CD14-positive monocyte (primary cell): ENCODE measurements at regions not wholly inside any gene's neighbourhood (a gene's known extent, or its start where the extent isn't known, plus 50 kb on each side); places are given as distances from the start of the nearest gene placed in this dataset.
"Not testable (repeated sequence)": the region's sequence is repeated elsewhere in the genome, so short reads cannot be mapped to it uniquely, and the experiment has no call there.

Experiments
- DNase-seq, 3 donors: peaks; one replicate each; pipeline ENCODE4 v3.0.0-alpha.2; 2011 to 2022
- H2AFZ ChIP-seq: 2 replicates; pipeline ENCODE4 v1.6.0; 2012; ENCODE audit warnings: mild to moderate bottlenecking, low read depth, low read length, inconsistent platforms; ENCODE audit not compliant: insufficient read depth, poor library complexity, severe bottlenecking
- H3K27ac ChIP-seq, 2 donors: 1 replicate in 1 of 2; 2 replicates in 1 of 2; pipeline ENCODE4 v1.5.1; 2012 to 2013; ENCODE audit warnings: low read length in 2 of 2, control low read depth in 1 of 2, inconsistent platforms in 1 of 2, low read depth in 1 of 2, mild to moderate bottlenecking in 1 of 2
- H3K27me3 ChIP-seq, 2 donors: one replicate each; pipeline versions ENCODE4 v1.6.0 to v1.6.1; 2011 to 2013; ENCODE audit warnings: low read length in 2 of 2; ENCODE audit not compliant: control insufficient read depth in 2 of 2, insufficient read depth in 2 of 2
- H3K36me3 ChIP-seq, 2 donors: replicated peaks in 1 of 2; 1 replicate in 1 of 2; 2 replicates in 1 of 2; pipeline versions ENCODE4 v1.5.1 to v1.6.1; 2012 to 2013; ENCODE audit warnings: low read length in 2 of 2, control low read depth in 1 of 2, inconsistent platforms in 1 of 2, mild to moderate bottlenecking in 1 of 2; ENCODE audit not compliant: insufficient read depth in 2 of 2, control insufficient read depth in 1 of 2
- H3K4me1 ChIP-seq, 2 donors: 1 replicate in 1 of 2; 2 replicates in 1 of 2; pipeline versions ENCODE4 v1.5.1 to v1.6.1; 2012 to 2013; ENCODE audit warnings: low read length in 2 of 2, control low read depth in 1 of 2, inconsistent platforms in 1 of 2, mild to moderate bottlenecking in 1 of 2, moderate library complexity in 1 of 2; ENCODE audit not compliant: insufficient read depth in 2 of 2, control insufficient read depth in 1 of 2
- H3K4me2 ChIP-seq: replicated peaks from 2 replicates; pipeline ENCODE3; 2012; ENCODE audit warnings: low read length, moderate library complexity, mild to moderate bottlenecking; ENCODE audit not compliant: poor library complexity, severe bottlenecking; ENCODE audit errors: extremely low read depth
- H3K4me3 ChIP-seq, 3 experiments: fragments of 200-600 bp in 1 of 3; sonication (generic) in 1 of 3; replicated peaks in 1 of 3; 1 replicate in 2 of 3; 2 replicates in 1 of 3; pipeline ENCODE4 v1.5.1; 2011 to 2013; ENCODE audit warnings: low read length in 3 of 3, mild to moderate bottlenecking in 3 of 3, control low read depth in 2 of 3, low read depth in 2 of 3, inconsistent platforms in 1 of 3, moderate library complexity in 1 of 3
- H3K79me2 ChIP-seq: 2 replicates; pipeline ENCODE4 v1.6.0; 2012; ENCODE audit warnings: mild to moderate bottlenecking, control low read depth, inconsistent platforms, low read length, moderate library complexity; ENCODE audit not compliant: insufficient read depth
- H3K9ac ChIP-seq: 2 replicates; pipeline ENCODE4 v1.6.0; 2017; ENCODE audit warnings: low read length, mild to moderate bottlenecking; ENCODE audit not compliant: insufficient read depth, poor library complexity, severe bottlenecking
- H3K9me3 ChIP-seq, 2 donors: replicated peaks in 1 of 2; 1 replicate in 1 of 2; 2 replicates in 1 of 2; pipeline versions ENCODE4 v1.5.1 to v1.6.1; 2012 to 2013; ENCODE audit warnings: low read length in 2 of 2, control low read depth in 1 of 2; ENCODE audit not compliant: control insufficient read depth in 1 of 2, insufficient read depth in 1 of 2
- H4K20me1 ChIP-seq: 2 replicates; pipeline ENCODE4 v1.6.0; 2012; ENCODE audit warnings: mild to moderate bottlenecking, low read length, control low read depth, moderate library complexity; ENCODE audit not compliant: insufficient read depth
- H3K27ac Mint-ChIP-seq, 7 donors: one replicate each; pipeline ENCODE4 v1.8.0; 2020; ENCODE audit warnings: mild to moderate bottlenecking in 7 of 7, mixed read lengths in 7 of 7, moderate library complexity in 6 of 7, inconsistent platforms in 2 of 7
- H3K27me3 Mint-ChIP-seq, 3 donors: one replicate each; pipeline ENCODE4 v1.8.0; 2021 to 2022; ENCODE audit warnings: low read depth in 3 of 3, mild to moderate bottlenecking in 3 of 3, mixed read lengths in 3 of 3, moderate library complexity in 3 of 3, inconsistent platforms in 1 of 3
- H3K36me3 Mint-ChIP-seq, 2 donors: one replicate each; pipeline ENCODE4 v1.8.0; 2020; ENCODE audit warnings: mixed read lengths in 2 of 2, inconsistent platforms in 1 of 2, mild to moderate bottlenecking in 1 of 2
- H3K4me1 Mint-ChIP-seq: one replicate; pipeline ENCODE4 v1.8.0; 2020; ENCODE audit warnings: mild to moderate bottlenecking, mixed read lengths
- H3K4me3 Mint-ChIP-seq, 2 donors: one replicate each; pipeline ENCODE4 v1.8.0; 2020; ENCODE audit warnings: mild to moderate bottlenecking in 2 of 2, mixed read lengths in 2 of 2, moderate library complexity in 1 of 2
- H3K9me3 Mint-ChIP-seq, 7 donors: one replicate each; pipeline ENCODE4 v1.8.0; 2020 to 2022; ENCODE audit warnings: mixed read lengths in 7 of 7, mild to moderate bottlenecking in 6 of 7, moderate library complexity in 6 of 7, inconsistent platforms in 2 of 7
- WGBS: methylation state at CpG from one replicate; pipeline ENCODE4 v1.1.5; 2013; ENCODE audit warnings: missing lambda C conversion rate; ENCODE audit not compliant: insufficient coverage; 5-methylcytosine and 5-hydroxymethylcytosine counted together
- intact Hi-C, 2 donors: fragments of 100-400 bp; cut with micrococcal nuclease; formaldehyde crosslinking; loops; one replicate each; pipeline versions ENCODE4 v1.15.0 to v1.15.1; 2023
- TF ChIP-seq, protein P1 (sequence below): fragments of 200-600 bp; IDR thresholded peaks from one replicate; pipeline ENCODE4 v1.8.0; 2022; ENCODE audit warnings: antibody characterized with exemption, mild to moderate bottlenecking

DNA sequence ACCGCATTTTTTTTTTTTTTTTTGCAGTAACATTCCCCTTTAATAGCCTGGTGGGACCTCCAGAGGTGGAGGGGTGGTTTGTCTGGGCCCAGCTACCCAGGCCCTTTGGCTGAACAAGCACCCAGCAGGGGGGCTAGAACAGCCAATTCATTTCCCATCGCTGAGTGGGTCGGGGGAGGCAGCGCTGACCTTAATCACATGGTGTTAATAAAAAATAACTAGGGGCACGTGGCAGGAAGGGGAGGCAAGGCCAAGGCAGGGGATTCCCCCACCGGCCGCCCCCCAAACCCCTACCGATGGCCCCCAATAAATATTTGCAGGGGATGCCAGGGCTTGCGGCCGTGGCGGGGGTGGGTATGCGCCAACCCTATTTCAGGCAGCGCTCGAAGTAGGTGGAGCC is 1709.9 kb downstream of the TP53TG3F start:
- H4K20me1 ChIP-seq, H3K27ac Mint-ChIP-seq, H3K4me1 ChIP-seq, H3K4me3 Mint-ChIP-seq, intact Hi-C loops, H3K9ac ChIP-seq, H3K36me3 Mint-ChIP-seq, H3K4me2 ChIP-seq, H3K27me3 Mint-ChIP-seq, DNase-seq, H3K4me3 ChIP-seq, H3K4me1 Mint-ChIP-seq, H3K79me2 ChIP-seq, H3K27ac ChIP-seq, H3K36me3 ChIP-seq, H2AFZ ChIP-seq, H3K27me3 ChIP-seq: not testable (repeated sequence)
- 74% methylated on average over 6 of the region's 14 CpGs for WGBS
- peaks cover 13 to 35% (median 23%) of the 10 kb centered on the region in 7 donors for H3K9me3 Mint-ChIP-seq
- peaks cover 22 to 33% of the 10 kb centered on the region in 2 donors for H3K9me3 ChIP-seq

DNA sequence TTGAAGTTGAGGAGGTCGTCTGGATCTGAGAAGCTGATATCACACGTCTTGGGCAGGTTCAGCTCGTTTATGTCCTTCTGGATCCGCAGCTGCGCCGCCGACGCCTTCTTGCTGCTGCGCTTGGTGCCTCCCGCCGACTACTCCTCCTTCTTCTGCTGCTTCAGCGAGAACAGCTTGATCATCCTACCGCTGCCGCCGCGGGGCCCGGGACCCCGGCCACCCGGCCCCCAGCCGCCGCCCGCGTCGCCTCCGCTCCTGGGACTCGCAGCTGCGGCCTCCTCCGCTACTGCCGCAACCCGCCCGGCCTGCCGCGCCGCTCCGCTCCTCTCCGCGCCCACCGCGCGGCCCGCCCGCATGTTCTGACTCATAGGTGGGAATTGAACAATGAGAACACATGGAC is 1710.6 kb downstream of the TP53TG3F start:
- 69% methylated on average over 19 of the region's 42 CpGs for WGBS
- H3K9ac ChIP-seq, H3K4me2 ChIP-seq, H3K4me1 Mint-ChIP-seq, H3K27ac Mint-ChIP-seq, H3K27me3 Mint-ChIP-seq, intact Hi-C loops, H3K4me3 ChIP-seq, H3K36me3 Mint-ChIP-seq, H3K27ac ChIP-seq, H3K79me2 ChIP-seq, H4K20me1 ChIP-seq, H3K4me3 Mint-ChIP-seq, H3K36me3 ChIP-seq, H2AFZ ChIP-seq, H3K4me1 ChIP-seq, H3K27me3 ChIP-seq, DNase-seq: not testable (repeated sequence)
- H3K9me3 ChIP-seq, result peaks cover 25 to 35% of the 10 kb centered on the region in 2 donors
- H3K9me3 Mint-ChIP-seq, result peaks cover 13 to 35% (median 22%) of the 10 kb centered on the region in 7 donors

GRCh38 chr16:35170610-35171009 is 1711.2 kb downstream of the TP53TG3F start:
- Histone ChIP-seq H3K9me3 (peaks cover 25 to 35% of the 10 kb centered on the region in 2 donors), H3K27me3 (no peaks in the 10 kb centered on the region), H2AFZ (no peak overlapping the region), H3K27ac (no peak overlapping the region), H3K4me2 (no peak overlapping the region), H3K4me3 (no peak overlapping the region), H4K20me1 (no peaks in the 10 kb centered on the region), H3K9ac (no peak overlapping the region), H3K36me3 (no peaks in the 10 kb centered on the region), H3K79me2 (no peaks in the 10 kb centered on the region), H3K4me1 (no peaks in the 10 kb centered on the region)
- Mint-ChIP-seq H3K27ac (no peak overlapping the region), H3K4me1 (no peaks in the 10 kb centered on the region), H3K9me3 (peaks cover 13 to 35% (median 22%) of the 10 kb centered on the region in 7 donors), H3K4me3 (no peak overlapping the region), H3K36me3 (no peaks in the 10 kb centered on the region), H3K27me3 (no peaks in the 10 kb centered on the region)
- intact Hi-C loops, result no loop called here
- no peak for DNase-seq
- TF ChIP-seq, protein P1, sequence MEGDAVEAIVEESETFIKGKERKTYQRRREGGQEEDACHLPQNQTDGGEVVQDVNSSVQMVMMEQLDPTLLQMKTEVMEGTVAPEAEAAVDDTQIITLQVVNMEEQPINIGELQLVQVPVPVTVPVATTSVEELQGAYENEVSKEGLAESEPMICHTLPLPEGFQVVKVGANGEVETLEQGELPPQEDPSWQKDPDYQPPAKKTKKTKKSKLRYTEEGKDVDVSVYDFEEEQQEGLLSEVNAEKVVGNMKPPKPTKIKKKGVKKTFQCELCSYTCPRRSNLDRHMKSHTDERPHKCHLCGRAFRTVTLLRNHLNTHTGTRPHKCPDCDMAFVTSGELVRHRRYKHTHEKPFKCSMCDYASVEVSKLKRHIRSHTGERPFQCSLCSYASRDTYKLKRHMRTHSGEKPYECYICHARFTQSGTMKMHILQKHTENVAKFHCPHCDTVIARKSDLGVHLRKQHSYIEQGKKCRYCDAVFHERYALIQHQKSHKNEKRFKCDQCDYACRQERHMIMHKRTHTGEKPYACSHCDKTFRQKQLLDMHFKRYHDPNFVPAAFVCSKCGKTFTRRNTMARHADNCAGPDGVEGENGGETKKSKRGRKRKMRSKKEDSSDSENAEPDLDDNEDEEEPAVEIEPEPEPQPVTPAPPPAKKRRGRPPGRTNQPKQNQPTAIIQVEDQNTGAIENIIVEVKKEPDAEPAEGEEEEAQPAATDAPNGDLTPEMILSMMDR, result no peak
- no CpG with 5 or more reads among the region's 3 CpGs for whole genome bisulfite sequencing
